Right lobe of liver (tissue), 4 donors: ENCODE measurements at regions not wholly inside any gene's neighbourhood (a gene's known extent, or its start where the extent isn't known, plus 50 kb on each side); places are given as distances from the start of the nearest gene placed in this dataset.
"Not testable (repeated sequence)": the region's sequence is repeated elsewhere in the genome, so short reads cannot be mapped to it uniquely, and the experiment has no call there.

Source experiments
- POLR2A ChIP-seq: fragments of 450-650 bp; IDR thresholded peaks from one replicate; pipeline ENCODE4 v1.6.1; 2017; ENCODE audit warnings: antibody characterized with exemption, mild to moderate bottlenecking
- TF ChIP-seq, protein P1 (sequence below), 4 donors: fragments of 200-600 bp in 3 of 4; fragments of 450-650 bp in 1 of 4; IDR thresholded peaks; one replicate each; pipeline versions ENCODE4 v1.5.1 to v1.8.0; 2016 to 2022; ENCODE audit warnings: antibody characterized with exemption in 4 of 4, mild to moderate bottlenecking in 2 of 4
- donor health status: DM: no; HTN: no; CAD: no.
- donor health status: DM: no; HTN: no; CAD: no.
- donor health status: DM: no; HTN: yes; CAD: no.

DNA sequence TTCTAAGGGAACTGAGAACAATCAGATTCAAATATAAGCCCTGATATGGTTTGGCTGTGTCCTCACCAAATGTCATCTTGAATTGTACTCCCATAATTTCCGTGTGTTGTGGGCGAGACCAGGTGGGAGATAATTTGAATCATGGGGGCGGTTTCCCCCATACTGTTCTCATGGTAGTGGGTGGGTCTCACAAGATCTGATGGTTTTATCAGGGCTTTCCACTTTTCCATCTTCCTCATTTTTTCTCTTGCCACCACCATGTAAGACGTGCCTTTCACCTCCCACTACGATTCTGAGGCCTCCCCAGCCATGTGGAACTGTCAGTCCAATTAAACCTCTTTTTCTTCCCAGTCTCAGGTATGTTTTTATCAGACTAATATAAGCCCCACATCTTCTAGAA, 217.8 kb downstream of the ACKR3 start:
- TF ChIP-seq, protein P1, sequence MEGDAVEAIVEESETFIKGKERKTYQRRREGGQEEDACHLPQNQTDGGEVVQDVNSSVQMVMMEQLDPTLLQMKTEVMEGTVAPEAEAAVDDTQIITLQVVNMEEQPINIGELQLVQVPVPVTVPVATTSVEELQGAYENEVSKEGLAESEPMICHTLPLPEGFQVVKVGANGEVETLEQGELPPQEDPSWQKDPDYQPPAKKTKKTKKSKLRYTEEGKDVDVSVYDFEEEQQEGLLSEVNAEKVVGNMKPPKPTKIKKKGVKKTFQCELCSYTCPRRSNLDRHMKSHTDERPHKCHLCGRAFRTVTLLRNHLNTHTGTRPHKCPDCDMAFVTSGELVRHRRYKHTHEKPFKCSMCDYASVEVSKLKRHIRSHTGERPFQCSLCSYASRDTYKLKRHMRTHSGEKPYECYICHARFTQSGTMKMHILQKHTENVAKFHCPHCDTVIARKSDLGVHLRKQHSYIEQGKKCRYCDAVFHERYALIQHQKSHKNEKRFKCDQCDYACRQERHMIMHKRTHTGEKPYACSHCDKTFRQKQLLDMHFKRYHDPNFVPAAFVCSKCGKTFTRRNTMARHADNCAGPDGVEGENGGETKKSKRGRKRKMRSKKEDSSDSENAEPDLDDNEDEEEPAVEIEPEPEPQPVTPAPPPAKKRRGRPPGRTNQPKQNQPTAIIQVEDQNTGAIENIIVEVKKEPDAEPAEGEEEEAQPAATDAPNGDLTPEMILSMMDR (IDR thresholded peaks at IDR 0.05): not testable (repeated sequence)
- not testable (repeated sequence) for TF ChIP-seq POLR2A
